Spleen (tissue), 11 donors: ENCODE measurements at regions not wholly inside any gene's neighbourhood (a gene's known extent, or its start where the extent isn't known, plus 50 kb on each side); places are given as distances from the start of the nearest gene placed in this dataset.

Source experiments
- DNase-seq: peaks from one replicate; pipeline ENCODE4 v3.0.0-alpha.2; 2020
- H3K27ac ChIP-seq, 8 donors: fragments of 200-600 bp; sonication (generic) in 7 of 8; 1 replicate in 4 of 8; 2 replicates in 4 of 8; pipeline versions ENCODE4 v1.5.0 to v1.8.0; 2016 to 2021; ENCODE audit warnings: inconsistent platforms in 4 of 8, mild to moderate bottlenecking in 4 of 8, moderate library complexity in 1 of 8
- H3K27me3 ChIP-seq, 7 donors: fragments of 200-600 bp; sonication (generic) in 6 of 7; replicated peaks in 1 of 7; 1 replicate in 4 of 7; 2 replicates in 3 of 7; pipeline versions ENCODE4 v1.5.0 to v1.8.0; 2016 to 2021; ENCODE audit warnings: inconsistent platforms in 3 of 7, mild to moderate bottlenecking in 1 of 7
- H3K36me3 ChIP-seq, 6 donors: fragments of 200-600 bp; sonication (generic) in 5 of 6; 1 replicate in 4 of 6; 2 replicates in 2 of 6; pipeline versions ENCODE4 v1.5.0 to v1.8.0; 2016 to 2021; ENCODE audit warnings: inconsistent platforms in 2 of 6
- H3K4me1 ChIP-seq, 6 donors: fragments of 200-600 bp; sonication (generic) in 5 of 6; 1 replicate in 3 of 6; 2 replicates in 3 of 6; pipeline versions ENCODE4 v1.5.0 to v1.8.0; 2016 to 2021; ENCODE audit warnings: inconsistent platforms in 3 of 6
- H3K4me3 ChIP-seq, 8 donors: fragments of 200-600 bp; sonication (generic) in 7 of 8; 1 replicate in 4 of 8; 2 replicates in 4 of 8; pipeline versions ENCODE4 v1.5.0 to v1.8.0; 2016 to 2021; ENCODE audit warnings: inconsistent platforms in 4 of 8, mild to moderate bottlenecking in 4 of 8, moderate library complexity in 2 of 8
- H3K9me3 ChIP-seq, 8 donors: fragments of 200-600 bp; sonication (generic) in 7 of 8; 1 replicate in 4 of 8; 2 replicates in 4 of 8; pipeline versions ENCODE4 v1.5.0 to v1.8.0; 2016 to 2021; ENCODE audit warnings: inconsistent platforms in 4 of 8
- POLR2A ChIP-seq, 3 donors: fragments of 450-650 bp; IDR thresholded peaks; one replicate each; pipeline ENCODE4 v1.5.1; 2017; ENCODE audit warnings: antibody characterized with exemption in 3 of 3, mild to moderate bottlenecking in 1 of 3
- POLR2AphosphoS5 ChIP-seq, 3 donors: sonication (generic); formaldehyde crosslinking; IDR thresholded peaks; one replicate each; pipeline ENCODE4 v1.5.1; 2017; ENCODE audit warnings: antibody characterized with exemption in 3 of 3
- WGBS, 5 donors: extraction: QIAGEN DNeasy Blood & Tissue Kit in 3 of 5; methylation state at CpG; one replicate each; pipeline versions ENCODE4 v1.1.5 to v1.1.7; 2013 to 2018; 5-methylcytosine and 5-hydroxymethylcytosine counted together
- intact Hi-C: fragments of 100-400 bp; cut with DNase I; formaldehyde crosslinking; loops from one replicate; pipeline ENCODE4 v1.15.0; 2023; ENCODE audit warnings: low total_unique reads
- TF ChIP-seq, protein P1 (sequence below), 11 experiments: fragments of 200-600 bp in 7 of 11; fragments of 450-650 bp in 4 of 11; sonication (generic) in 4 of 11; IDR thresholded peaks in 8 of 11; conservative IDR thresholded peaks in 3 of 11; 1 replicate in 7 of 11; 2 replicates in 4 of 11; pipeline versions ENCODE4 v1.4.0 to v1.8.0; 2016 to 2021; ENCODE audit warnings: antibody characterized with exemption in 11 of 11, inconsistent platforms in 4 of 11, mild to moderate bottlenecking in 1 of 11
- donor health status: healthy with polysubstance abuse.
- donor health status: DM: no; HTN: no; CAD: no; lungs with moderate emphysema.
- donor health status: DM: no; HTN: no; CAD: no.
- donor health status: Bipolar disorder and iron deficiency.
- donor health status: healthy.
- donor health status: DM: no; HTN: no; CAD: no.
- donor health status: DM: yes; HTN: yes; CAD: no.

DNA sequence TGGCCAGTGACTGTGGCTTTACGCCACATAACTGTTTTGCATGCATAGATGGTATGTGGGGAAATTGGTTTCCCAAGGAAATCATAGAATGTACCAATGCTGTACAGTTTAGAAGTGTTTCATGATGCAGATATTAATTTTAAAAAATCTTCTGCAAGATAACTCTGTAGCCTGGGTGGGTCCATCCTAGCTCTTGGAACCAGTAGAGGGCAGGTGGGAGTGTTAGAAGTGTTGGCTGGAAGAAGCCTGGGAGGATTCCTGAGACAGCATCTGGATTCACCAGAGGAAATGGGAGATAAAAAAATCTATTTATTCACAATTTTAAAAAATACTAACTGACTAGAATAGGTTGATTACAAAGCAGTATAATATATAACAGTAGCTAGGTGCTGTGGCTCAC lies 139.9 kb upstream of the GRIA4 start:
- H3K27ac ChIP-seq: no peak overlapping the region
- H3K4me1 ChIP-seq: no peaks in the 10 kb centered on the region
- 87 to 100% (median 95%) methylated on average over 1 of the region's 1 CpG for WGBS, 5 donors
- intact Hi-C loops: no loop called here
- TF ChIP-seq POLR2AphosphoS5 (IDR thresholded peaks at IDR 0.05) (no peak), POLR2A (IDR thresholded peaks at IDR 0.05) (no peak)
- TF ChIP-seq, protein P1, sequence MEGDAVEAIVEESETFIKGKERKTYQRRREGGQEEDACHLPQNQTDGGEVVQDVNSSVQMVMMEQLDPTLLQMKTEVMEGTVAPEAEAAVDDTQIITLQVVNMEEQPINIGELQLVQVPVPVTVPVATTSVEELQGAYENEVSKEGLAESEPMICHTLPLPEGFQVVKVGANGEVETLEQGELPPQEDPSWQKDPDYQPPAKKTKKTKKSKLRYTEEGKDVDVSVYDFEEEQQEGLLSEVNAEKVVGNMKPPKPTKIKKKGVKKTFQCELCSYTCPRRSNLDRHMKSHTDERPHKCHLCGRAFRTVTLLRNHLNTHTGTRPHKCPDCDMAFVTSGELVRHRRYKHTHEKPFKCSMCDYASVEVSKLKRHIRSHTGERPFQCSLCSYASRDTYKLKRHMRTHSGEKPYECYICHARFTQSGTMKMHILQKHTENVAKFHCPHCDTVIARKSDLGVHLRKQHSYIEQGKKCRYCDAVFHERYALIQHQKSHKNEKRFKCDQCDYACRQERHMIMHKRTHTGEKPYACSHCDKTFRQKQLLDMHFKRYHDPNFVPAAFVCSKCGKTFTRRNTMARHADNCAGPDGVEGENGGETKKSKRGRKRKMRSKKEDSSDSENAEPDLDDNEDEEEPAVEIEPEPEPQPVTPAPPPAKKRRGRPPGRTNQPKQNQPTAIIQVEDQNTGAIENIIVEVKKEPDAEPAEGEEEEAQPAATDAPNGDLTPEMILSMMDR (IDR thresholded peaks at IDR 0.05 in 8 of 11, conservative IDR thresholded peaks at IDR 0.05 in 3 of 11): no peak
- H3K4me3 ChIP-seq: no peak overlapping the region
- no peak for DNase-seq
- no peaks in the 10 kb centered on the region for H3K9me3 ChIP-seq
- H3K36me3 ChIP-seq: no peaks in the 10 kb centered on the region
- H3K27me3 ChIP-seq: no peaks in the 10 kb centered on the region

DNA sequence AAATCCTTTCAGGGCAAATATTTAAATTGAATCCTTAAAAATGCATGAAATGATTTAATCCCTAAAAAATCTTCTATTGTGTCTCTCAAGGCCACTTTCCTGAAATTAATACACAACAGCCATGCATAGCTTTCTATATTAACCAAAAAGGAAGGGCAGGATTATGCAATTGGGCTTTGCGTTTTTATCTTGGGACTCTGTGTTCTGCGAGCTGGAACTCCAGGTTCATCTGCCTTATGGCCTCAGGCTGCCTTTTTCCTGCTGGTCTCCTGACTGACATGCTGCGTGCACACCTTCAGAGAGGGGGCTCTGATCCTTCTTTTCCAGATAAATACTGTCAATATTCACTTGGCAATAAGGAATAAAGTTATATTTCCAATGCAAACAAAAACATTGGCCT lies 141.7 kb upstream of the GRIA4 start:
- Histone ChIP-seq H3K27me3 (no peaks in the 10 kb centered on the region), H3K4me1 (no peaks in the 10 kb centered on the region), H3K27ac (no peak overlapping the region), H3K9me3 (no peaks in the 10 kb centered on the region), H3K4me3 (no peak overlapping the region), H3K36me3 (no peaks in the 10 kb centered on the region)
- intact Hi-C loops: no loop called here
- 39 to 55% (median 41%) methylated on average over 3 of the region's 3 CpGs for WGBS, 5 donors
- no peak for DNase-seq
- no peak for TF ChIP-seq POLR2A (IDR thresholded peaks at IDR 0.05)
- TF ChIP-seq, protein P1 (IDR thresholded peaks at IDR 0.05 in 8 of 11, conservative IDR thresholded peaks at IDR 0.05 in 3 of 11): no peak
- no peak for TF ChIP-seq POLR2AphosphoS5 (IDR thresholded peaks at IDR 0.05)

DNA sequence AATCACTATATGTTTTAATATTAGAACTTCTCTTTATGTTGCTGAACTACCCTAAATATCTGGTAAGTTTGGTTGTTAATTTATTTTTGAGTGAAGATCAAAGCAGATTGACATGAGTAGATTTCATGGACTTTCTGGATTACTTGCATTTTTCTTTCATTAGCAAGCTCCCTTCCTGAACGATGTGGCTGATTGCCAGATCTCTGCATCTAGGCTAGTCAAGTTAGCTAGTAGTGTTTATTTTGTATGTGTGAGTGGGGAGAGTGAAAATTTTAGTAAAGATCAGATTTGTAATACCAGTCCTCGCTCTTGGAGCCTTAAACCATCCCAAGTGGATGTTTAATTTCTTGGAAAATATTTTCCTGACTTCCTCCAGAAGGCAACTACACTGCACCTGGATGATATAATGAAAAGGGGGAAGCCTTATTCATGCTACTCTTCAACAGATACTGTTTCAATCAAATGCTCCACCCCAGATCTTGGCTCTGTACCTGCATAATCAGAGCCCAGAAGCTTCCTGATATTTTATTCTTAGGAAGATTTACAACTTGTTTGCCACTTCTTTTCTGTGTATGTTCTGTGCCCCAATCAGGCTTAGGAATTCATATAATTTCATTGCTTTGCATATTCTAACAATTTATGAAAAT lies 143.2 kb upstream of the GRIA4 start:
- intact Hi-C loops: no loop called here
- H3K9me3 ChIP-seq: no peaks in the 10 kb centered on the region
- WGBS, 5 donors: 35 to 68% (median 42%) methylated on average over 2 of the region's 2 CpGs
- DNase-seq: no peak
- no peak for TF ChIP-seq POLR2A (IDR thresholded peaks at IDR 0.05)
- no peak for TF ChIP-seq POLR2AphosphoS5 (IDR thresholded peaks at IDR 0.05)
- TF ChIP-seq, protein P1 (IDR thresholded peaks at IDR 0.05 in 8 of 11, conservative IDR thresholded peaks at IDR 0.05 in 3 of 11): no peak
- no peak overlapping the region for H3K4me3 ChIP-seq
- no peaks in the 10 kb centered on the region for H3K27me3 ChIP-seq
- H3K36me3 ChIP-seq: no peaks in the 10 kb centered on the region
- no peaks in the 10 kb centered on the region for H3K4me1 ChIP-seq
- no peak overlapping the region for H3K27ac ChIP-seq

- no peak overlapping the region for H3K4me3 ChIP-seq
- H3K27me3 ChIP-seq: no peaks in the 10 kb centered on the region
- intact Hi-C loops: no loop called here
- H3K27ac ChIP-seq: no peak overlapping the region
- DNase-seq: no peak
- no peak for TF ChIP-seq POLR2AphosphoS5 (IDR thresholded peaks at IDR 0.05)
- TF ChIP-seq, protein P1 (IDR thresholded peaks at IDR 0.05 in 8 of 11, conservative IDR thresholded peaks at IDR 0.05 in 3 of 11): no peak
- TF ChIP-seq POLR2A (IDR thresholded peaks at IDR 0.05): no peak
- no peaks in the 10 kb centered on the region for H3K36me3 ChIP-seq
- H3K4me1 ChIP-seq: no peaks in the 10 kb centered on the region
- no peaks in the 10 kb centered on the region for H3K9me3 ChIP-seq
- WGBS, 5 donors: 86 to 93% (median 87%) methylated on average over 9 of the region's 9 CpGs
Observed at GRCh38 chr11:105458071-105458470, 151.8 kb upstream of the GRIA4 start.
